ENCODE measurements at regions not wholly inside any gene's neighbourhood (a gene's known extent, or its start where the extent isn't known, plus 50 kb on each side); places are given as distances from the start of the nearest gene placed in this dataset.

- no peak for TF ChIP-seq CTCF (conservative IDR thresholded peaks at IDR 0.05; ENCODE audit: low read depth, low read length)
- no peak overlapping the region for H3K4me3 ChIP-seq (ENCODE audit: low read depth, low read length)
- no peak for DNase-seq (ENCODE audit: low read depth)
Measured at GRCh38 chr22:47898946-47899345, 1136.5 kb downstream of the TBC1D22A start.

- TF ChIP-seq CTCF (conservative IDR thresholded peaks at IDR 0.05; ENCODE audit: low read depth, low read length) = no peak
- DNase-seq (ENCODE audit: low read depth) = no peak
- no peak overlapping the region for H3K4me3 ChIP-seq (ENCODE audit: low read depth, low read length)
Measured at GRCh38 chr22:47891609-47892008, 1129.2 kb downstream of the TBC1D22A start.

GRCh38 chr22:47888817-47889216, 1126.4 kb downstream of the TBC1D22A start:
- H3K4me3 ChIP-seq (ENCODE audit: low read depth, low read length) = no peak overlapping the region
- DNase-seq (ENCODE audit: low read depth) = no peak
- TF ChIP-seq CTCF (conservative IDR thresholded peaks at IDR 0.05; ENCODE audit: low read depth, low read length) = no peak

GRCh38 chr22:47884775-47885174, 1122.3 kb downstream of the TBC1D22A start:
- no peak for TF ChIP-seq CTCF (conservative IDR thresholded peaks at IDR 0.05; ENCODE audit: low read depth, low read length)
- no peak for DNase-seq (ENCODE audit: low read depth)

DNA sequence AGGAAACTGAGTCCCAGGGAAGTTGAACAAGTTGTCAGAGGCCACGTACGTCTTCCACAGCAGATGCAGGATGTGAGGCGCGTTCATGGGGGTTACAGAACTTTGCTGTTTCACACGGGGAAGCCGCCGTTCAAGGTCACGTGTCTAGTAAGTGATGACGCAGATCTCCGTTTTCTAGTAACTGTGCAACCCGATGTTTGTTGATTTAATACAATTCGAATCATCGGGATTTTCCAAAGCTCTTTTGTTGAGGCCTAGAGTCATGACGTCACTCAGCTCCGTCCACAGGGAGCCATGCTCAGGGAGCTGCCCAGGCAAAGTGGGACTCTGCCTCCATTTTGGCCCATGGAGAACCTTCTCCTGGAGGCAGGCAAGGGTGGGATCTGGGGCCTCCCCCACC, 1121.8 kb downstream of the TBC1D22A start:
- no peak for TF ChIP-seq CTCF (conservative IDR thresholded peaks at IDR 0.05; ENCODE audit: low read depth, low read length)
- no peak for DNase-seq (ENCODE audit: low read depth)
- no peak overlapping the region for H3K4me3 ChIP-seq (ENCODE audit: low read depth, low read length)

More at GRCh38 chr22:47884775-47885174, 1122.3 kb downstream of the TBC1D22A start:
- H3K4me3 ChIP-seq (ENCODE audit: low read depth, low read length) = no peak overlapping the region

GRCh38 chr22:47883757-47884156, 1121.3 kb downstream of the TBC1D22A start:
- H3K4me3 ChIP-seq (ENCODE audit: low read depth, low read length) = no peak overlapping the region
- no peak for TF ChIP-seq CTCF (conservative IDR thresholded peaks at IDR 0.05; ENCODE audit: low read depth, low read length)
- no peak for DNase-seq (ENCODE audit: low read depth)

- no peak overlapping the region for H3K4me3 ChIP-seq (ENCODE audit: low read depth, low read length)
- TF ChIP-seq CTCF (conservative IDR thresholded peaks at IDR 0.05; ENCODE audit: low read depth, low read length) = no peak
- DNase-seq (ENCODE audit: low read depth) = no peak
Measured at GRCh38 chr22:47879346-47879745, 1116.9 kb downstream of the TBC1D22A start.
